ENCODE measurements at regions not wholly inside any gene's neighbourhood (a gene's known extent, or its start where the extent isn't known, plus 50 kb on each side); places are given as distances from the start of the nearest gene placed in this dataset.

DNA sequence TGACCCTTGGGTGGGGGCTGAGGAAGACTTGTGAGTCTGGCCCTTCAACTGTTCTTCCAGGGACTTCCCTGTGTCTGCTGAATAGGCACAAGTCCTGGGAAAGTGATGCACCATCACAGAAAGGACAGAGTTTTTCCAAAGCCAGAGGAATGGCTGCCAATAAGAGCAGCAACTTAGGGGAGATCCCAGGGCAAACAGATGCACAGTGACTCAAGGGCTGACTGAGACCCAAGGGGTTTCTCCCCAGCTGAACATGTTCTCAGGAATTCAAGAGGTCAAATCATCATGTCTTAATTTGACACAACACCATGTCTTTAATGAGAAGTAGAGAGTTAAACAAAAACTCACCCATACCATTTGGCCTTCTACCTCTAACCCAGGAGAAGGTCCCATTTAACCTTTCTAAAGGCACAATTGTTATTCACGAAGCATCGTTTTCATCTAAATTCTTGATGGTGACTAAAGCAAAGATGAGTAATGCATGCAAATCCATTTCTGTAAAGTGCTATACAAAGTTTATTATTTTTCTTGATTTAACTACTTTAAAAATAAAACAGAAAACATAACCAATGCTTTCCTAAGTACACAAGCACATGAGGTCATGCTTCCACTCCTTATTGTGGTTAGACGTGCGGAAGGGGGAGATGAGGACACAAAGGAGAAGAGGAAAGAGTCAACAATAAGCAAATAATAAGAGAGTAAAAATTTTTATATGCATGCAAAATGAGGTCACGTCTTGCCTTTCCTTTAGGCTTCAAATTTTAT is 324.1 kb downstream of the PLK2 start:
- TF ChIP-seq CTCF (IDR thresholded peaks at IDR 0.05; ENCODE audit: poor library complexity) (no peak), EZH2 (IDR thresholded peaks at IDR 0.05; ENCODE audit: borderline replicate concordance) (no peak)

Data from hepatocyte (in vitro differentiated cells).